GM19372 (cell line): ENCODE measurements at regions not wholly inside any gene's neighbourhood (a gene's known extent, or its start where the extent isn't known, plus 50 kb on each side); places are given as distances from the start of the nearest gene placed in this dataset.

Experiments
- ATAC-seq: cut with Tn5 transposase; IDR thresholded peaks from one replicate; pipeline ENCODE4 v1.9.1; 2021; ENCODE audit warnings: mild to moderate bottlenecking, low read depth, moderate library complexity; ENCODE audit not compliant: unreplicated experiment

GRCh38 chr1:81583878-81584277 is 216.9 kb upstream of the ADGRL2 start:
- ATAC-seq = no peak

GRCh38 chr1:81582467-81582986 is 218.2 kb upstream of the ADGRL2 start:
- peak; percentile 53 for ATAC-seq

GRCh38 chr1:81578867-81579266 is 221.9 kb upstream of the ADGRL2 start:
- ATAC-seq = no peak

GRCh38 chr1:81577004-81577697 is 223.6 kb upstream of the ADGRL2 start:
- ATAC-seq = no peak

GRCh38 chr1:81574408-81574807 is 226.3 kb upstream of the ADGRL2 start:
- ATAC-seq = no peak

- no peak for ATAC-seq
Observed at GRCh38 chr1:81573458-81573857, 227.3 kb upstream of the ADGRL2 start.

GRCh38 chr1:81571946-81572345 is 228.8 kb upstream of the ADGRL2 start:
- no peak for ATAC-seq

- no peak for ATAC-seq
Observed at GRCh38 chr1:81569761-81570160, 231.0 kb upstream of the ADGRL2 start.

GRCh38 chr1:81563632-81564031 is 237.1 kb upstream of the ADGRL2 start:
- no peak for ATAC-seq

GRCh38 chr1:81562934-81563333 is 237.8 kb upstream of the ADGRL2 start:
- no peak for ATAC-seq

GRCh38 chr1:81560629-81561028 is 240.1 kb upstream of the ADGRL2 start:
- ATAC-seq = no peak

- no peak for ATAC-seq
Observed at GRCh38 chr1:81559662-81560350, 240.9 kb upstream of the ADGRL2 start.

GRCh38 chr1:81558291-81559076 is 242.2 kb upstream of the ADGRL2 start:
- no peak for ATAC-seq

- no peak for ATAC-seq
Observed at GRCh38 chr1:81556968-81557367, 243.8 kb upstream of the ADGRL2 start.

GRCh38 chr1:81554534-81554933 is 246.2 kb upstream of the ADGRL2 start:
- no peak for ATAC-seq

GRCh38 chr1:81554108-81554507 is 246.6 kb upstream of the ADGRL2 start:
- ATAC-seq = no peak

- ATAC-seq = no peak
Observed at GRCh38 chr1:81553503-81553902, 247.2 kb upstream of the ADGRL2 start.

GRCh38 chr1:81551946-81552345 is 248.8 kb upstream of the ADGRL2 start:
- ATAC-seq = no peak

- no peak for ATAC-seq
Observed at GRCh38 chr1:81550753-81551152, 250.0 kb upstream of the ADGRL2 start.

- ATAC-seq = peak; percentile 65
Observed at GRCh38 chr1:81549588-81550127, 251.1 kb upstream of the ADGRL2 start.
